Loucy (cell line): ENCODE measurements at regions not wholly inside any gene's neighbourhood (a gene's known extent, or its start where the extent isn't known, plus 50 kb on each side); places are given as distances from the start of the nearest gene placed in this dataset.

Experiments used
- H2AFZ ChIP-seq: fragments of 200-600 bp; sonication (generic); 2 replicates; pipeline ENCODE4 v1.6.0; 2016; ENCODE audit warnings: antibody characterized with exemption, mild to moderate bottlenecking, low read length, moderate library complexity
- H3F3A ChIP-seq: fragments of 200-600 bp; 2 replicates; pipeline ENCODE4 v1.6.0; 2016; ENCODE audit warnings: antibody characterized with exemption, low read depth, mild to moderate bottlenecking
- H3K27me3 ChIP-seq: fragments of 200-600 bp; sonication (generic); 2 replicates; pipeline ENCODE4 v1.6.1; 2014; ENCODE audit warnings: low read length, mild to moderate bottlenecking; ENCODE audit not compliant: insufficient read depth, poor library complexity, severe bottlenecking
- H3K36me3 ChIP-seq: fragments of 200-600 bp; sonication (generic); 2 replicates; pipeline ENCODE4 v1.6.1; 2016; ENCODE audit warnings: low read length; ENCODE audit not compliant: insufficient read depth
- H3K4me1 ChIP-seq: fragments of 200-600 bp; sonication (generic); 2 replicates; pipeline ENCODE4 v1.5.1; 2014; ENCODE audit warnings: low read length, mild to moderate bottlenecking; ENCODE audit not compliant: insufficient read depth, poor library complexity, severe bottlenecking
- H3K4me2 ChIP-seq: fragments of 200-600 bp; sonication (generic); 2 replicates; pipeline ENCODE4 v1.6.0; 2014; ENCODE audit warnings: antibody characterized with exemption, low read length, low read depth, mild to moderate bottlenecking; ENCODE audit not compliant: poor library complexity, severe bottlenecking
- H3K4me3 ChIP-seq: fragments of 200-600 bp; sonication (generic); 2 replicates; pipeline ENCODE4 v1.5.1; 2014; ENCODE audit warnings: low read length, mild to moderate bottlenecking, mixed read lengths; ENCODE audit not compliant: poor library complexity, severe bottlenecking
- H3K79me2 ChIP-seq: fragments of 200-600 bp; sonication (generic); 2 replicates; pipeline ENCODE4 v1.6.1; 2014; ENCODE audit warnings: low read length; ENCODE audit not compliant: insufficient read depth
- H3K9ac ChIP-seq: fragments of 200-600 bp; sonication (generic); 2 replicates; pipeline ENCODE4 v1.6.0; 2014; ENCODE audit warnings: mild to moderate bottlenecking, low read depth, low read length, moderate library complexity; ENCODE audit not compliant: poor library complexity, severe bottlenecking
- H3K9me2 ChIP-seq: fragments of 200-600 bp; sonication (generic); replicated peaks from 2 replicates; pipeline ENCODE4 v1.6.1; 2016; ENCODE audit warnings: low read depth, low read length, mixed read lengths
- H3K9me3 ChIP-seq: fragments of 200-600 bp; sonication (generic); 2 replicates; pipeline ENCODE4 v1.6.1; 2014; ENCODE audit warnings: mild to moderate bottlenecking, antibody characterized with exemption, low read length, low read depth; ENCODE audit not compliant: insufficient read depth
- H4K20me1 ChIP-seq: fragments of 200-600 bp; sonication (generic); 2 replicates; pipeline ENCODE4 v1.6.0; 2014; ENCODE audit warnings: antibody characterized with exemption, low read length, mild to moderate bottlenecking; ENCODE audit not compliant: insufficient read depth, poor library complexity, severe bottlenecking
- CTCF ChIP-seq: fragments of 200-600 bp; sonication (generic); conservative IDR thresholded peaks from 2 replicates; pipeline ENCODE4 v1.5.1; 2014; ENCODE audit warnings: mild to moderate bottlenecking, antibody characterized with exemption, low read length
- EZH2phosphoT487 ChIP-seq: fragments of 200-600 bp; IDR thresholded peaks from 2 replicates; pipeline ENCODE4 v1.6.1; 2018; ENCODE audit warnings: antibody characterized with exemption, mild to moderate bottlenecking, moderate library complexity, borderline replicate concordance

- no peaks in the 10 kb centered on the region for H3K9me3 ChIP-seq
- H3K79me2 ChIP-seq = no peaks in the 10 kb centered on the region
- no peak overlapping the region for H3K9ac ChIP-seq
- no peak overlapping the region for H3K4me2 ChIP-seq
- H3K36me3 ChIP-seq = no peaks in the 10 kb centered on the region
- H3K27me3 ChIP-seq = no peaks in the 10 kb centered on the region
- H3K4me3 ChIP-seq = no peak overlapping the region
- no peaks in the 10 kb centered on the region for H4K20me1 ChIP-seq
- no peaks in the 10 kb centered on the region for H3F3A ChIP-seq
- H3K4me1 ChIP-seq = no peaks in the 10 kb centered on the region
- H2AFZ ChIP-seq = no peak overlapping the region
- no peaks in the 10 kb centered on the region for H3K9me2 ChIP-seq
- TF ChIP-seq CTCF = no peak
- no peak for TF ChIP-seq EZH2phosphoT487
These were observed 246.6 kb upstream of the ID4 start for GRCh38 chr6:19590501-19591131.

- Histone ChIP-seq H3K9me3 (no peaks in the 10 kb centered on the region), H3K9ac (no peak overlapping the region), H3K9me2 (no peaks in the 10 kb centered on the region), H3K79me2 (no peaks in the 10 kb centered on the region), H3K4me2 (no peak overlapping the region), H4K20me1 (no peaks in the 10 kb centered on the region), H3K4me1 (no peaks in the 10 kb centered on the region), H2AFZ (no peak overlapping the region), H3K27me3 (no peaks in the 10 kb centered on the region), H3K4me3 (no peak overlapping the region), H3F3A (no peaks in the 10 kb centered on the region), H3K36me3 (no peaks in the 10 kb centered on the region)
- TF ChIP-seq EZH2phosphoT487 (no peak), CTCF (no peak)
These were observed 239.3 kb upstream of the ID4 start for GRCh38 chr6:19597809-19598320.

- TF ChIP-seq CTCF = no peak
- no peak for TF ChIP-seq EZH2phosphoT487
- H3K27me3 ChIP-seq = no peaks in the 10 kb centered on the region
- no peak overlapping the region for H3K4me3 ChIP-seq
- H2AFZ ChIP-seq = no peak overlapping the region
- H3K79me2 ChIP-seq = no peaks in the 10 kb centered on the region
- H3F3A ChIP-seq = no peaks in the 10 kb centered on the region
- no peaks in the 10 kb centered on the region for H4K20me1 ChIP-seq
- H3K36me3 ChIP-seq = no peaks in the 10 kb centered on the region
- no peak overlapping the region for H3K4me2 ChIP-seq
- no peaks in the 10 kb centered on the region for H3K4me1 ChIP-seq
- no peaks in the 10 kb centered on the region for H3K9me3 ChIP-seq
- H3K9ac ChIP-seq = no peak overlapping the region
- no peaks in the 10 kb centered on the region for H3K9me2 ChIP-seq
These were observed 237.2 kb upstream of the ID4 start for GRCh38 chr6:19599796-19600464.
